K562 (cell line): ENCODE measurements at regions not wholly inside any gene's neighbourhood (a gene's known extent, or its start where the extent isn't known, plus 50 kb on each side); places are given as distances from the start of the nearest gene placed in this dataset.

Experiments
- ATAC-seq: fragments of 200-7000 bp; cut with Tn5 transposase; 3 replicates; pipeline ENCODE4 v1.9.1; 2020; ENCODE audit warnings: moderate library complexity
- BruUV-seq: library from RNA; stranded (reverse); fragments of 400-500 nt; replicated peaks from 2 replicates; lab custom pipeline; 2021; lab: Mats Ljungman, UMichigan
- CTCF ChIA-PET: fragments of 300-600 bp; formaldehyde crosslinking; extraction: SDS; loops from one replicate; lab custom pipeline; 2021; ENCODE audit warnings: low intra/inter-chr PET ratio; lab: Yijun Ruan, JAX
- POLR2A ChIA-PET: fragments of 300-600, 350-650 bp; sonication (Branson Sonifier 250); formaldehyde crosslinking; extraction: SDS; loops from one replicate; lab custom pipeline; 2021; ENCODE audit warnings: antibody characterized with exemption, inconsistent platforms; lab: Yijun Ruan, JAX
- DNase-seq, 4 experiments: peaks; one replicate each; pipeline versions ENCODE4 v3.0.0 to v3.0.0-alpha.2; 2011 to 2018; ENCODE audit warnings: low spot score in 3 of 4, mixed read lengths in 3 of 4; ENCODE audit errors: extremely low read depth in 1 of 4
- FAIRE-seq: peaks from 2 replicates; lab custom pipeline; 2011; peaks lifted over from hg19 to GRCh38; lab: Jason Lieb, UNC
- H2AFZ ChIP-seq: 2 replicates; pipeline ENCODE4 v1.6.0; 2011; ENCODE audit warnings: low read depth, low read length, control low read depth, inconsistent platforms
- H3K27ac ChIP-seq: fragments of 200-600 bp; 3 replicates; pipeline ENCODE4 v1.8.0; 2011; ENCODE audit warnings: low read depth, mild to moderate bottlenecking, control low read depth, inconsistent platforms, low read length, moderate library complexity, mixed read lengths; ENCODE audit errors: extremely low read depth
- H3K27me3 ChIP-seq, 2 experiments: fragments of 300-600 bp in 1 of 2; 2 replicates in 1 of 2; 3 replicates in 1 of 2; pipeline versions ENCODE4 v1.6.0 to v1.8.0; 2011; ENCODE audit warnings: inconsistent platforms in 2 of 2, low read length in 2 of 2, mild to moderate bottlenecking in 1 of 2, mixed read lengths in 1 of 2, moderate library complexity in 1 of 2; ENCODE audit not compliant: control insufficient read depth in 2 of 2, insufficient read depth in 2 of 2
- H3K36me3 ChIP-seq: fragments of 300-600 bp; 3 replicates; pipeline ENCODE4 v1.8.0; 2011; ENCODE audit warnings: mild to moderate bottlenecking, low read length, inconsistent platforms; ENCODE audit not compliant: control insufficient read depth, insufficient read depth
- H3K4me1 ChIP-seq, 2 experiments: fragments of 200-600 bp in 1 of 2; replicated peaks in 1 of 2; 2 replicates in 1 of 2; 3 replicates in 1 of 2; pipeline versions ENCODE4 v1.5.1 to v1.8.0; 2011; ENCODE audit warnings: inconsistent platforms in 2 of 2, low read length in 2 of 2, mild to moderate bottlenecking in 1 of 2, mixed read lengths in 1 of 2, moderate library complexity in 1 of 2; ENCODE audit not compliant: control insufficient read depth in 2 of 2, insufficient read depth in 2 of 2
- H3K4me2 ChIP-seq: 2 replicates; pipeline ENCODE4 v1.6.1; 2011; ENCODE audit warnings: low read length, control low read depth, inconsistent platforms, mixed read lengths; ENCODE audit not compliant: insufficient read depth
- H3K4me3 ChIP-seq: fragments of 200-600 bp; sonication (generic), shearing (Covaris generic); 2 replicates; pipeline ENCODE4 v1.5.1; 2016; ENCODE audit warnings: control low read depth, inconsistent platforms
- H3K79me2 ChIP-seq: fragments of 200-600 bp; 3 replicates; pipeline ENCODE4 v1.8.0; 2011; ENCODE audit warnings: low read length, inconsistent platforms; ENCODE audit not compliant: control insufficient read depth, insufficient read depth
- H3K9ac ChIP-seq, 2 experiments: 2 replicates each; pipeline versions ENCODE4 v1.6.0 to v1.6.1; 2011; ENCODE audit warnings: low read depth in 2 of 2, low read length in 2 of 2, control low read depth in 1 of 2, inconsistent platforms in 1 of 2, mild to moderate bottlenecking in 1 of 2, mixed read lengths in 1 of 2; ENCODE audit not compliant: insufficient read depth in 1 of 2
- H3K9me1 ChIP-seq: one replicate; pipeline ENCODE4 v1.6.0; 2011; ENCODE audit warnings: inconsistent platforms, mild to moderate bottlenecking, low read length, moderate library complexity; ENCODE audit not compliant: control insufficient read depth, insufficient read depth
- H3K9me3 ChIP-seq: replicated peaks from 2 replicates; pipeline ENCODE4 v1.5.1; 2011; ENCODE audit warnings: low read depth, low read length, inconsistent platforms; ENCODE audit not compliant: control insufficient read depth, insufficient read depth
- H4K20me1 ChIP-seq: replicated peaks from 2 replicates; pipeline ENCODE4 v1.6.1; 2011; ENCODE audit warnings: low read length, inconsistent platforms, mixed read lengths; ENCODE audit not compliant: control insufficient read depth, insufficient read depth
- ARNT ChIP-seq, 2 experiments: fragments of 450-650 bp; IDR thresholded peaks; 2 replicates each; pipeline ENCODE4 v1.6.1; 2016; ENCODE audit warnings: mild to moderate bottlenecking in 1 of 2
- ETV1 ChIP-seq: fragments of 450-650 bp; conservative IDR thresholded peaks from 2 replicates; pipeline ENCODE4 v1.6.1; 2016; ENCODE audit warnings: missing genetic modification characterization, control low read depth, low read depth, missing compliant biosample characterization
- HDGF ChIP-seq: fragments of 450-650 bp; IDR thresholded peaks from 2 replicates; pipeline ENCODE4 v1.6.1; 2016
- KLF6 ChIP-seq: fragments of 250-450 bp; sonication (Bioruptor Pico); IDR thresholded peaks from 2 replicates; pipeline ENCODE4 v1.4.0; 2020; ENCODE audit warnings: mild to moderate bottlenecking, moderate library complexity, borderline replicate concordance
- MTA1 ChIP-seq: fragments of 450-650 bp; IDR thresholded peaks from 2 replicates; pipeline ENCODE4 v1.6.1; 2017; ENCODE audit warnings: borderline replicate concordance
- NBN ChIP-seq: fragments of 450-650 bp; IDR thresholded peaks from 2 replicates; pipeline ENCODE4 v1.6.1; 2016; ENCODE audit warnings: low read depth, mild to moderate bottlenecking
- NFIC ChIP-seq: fragments of 450-650 bp; IDR thresholded peaks from 2 replicates; pipeline ENCODE4 v1.6.1; 2017; ENCODE audit warnings: mild to moderate bottlenecking, inconsistent platforms
- SAFB2 ChIP-seq: fragments of 200-400 bp; formaldehyde crosslinking; IDR thresholded peaks from 2 replicates; pipeline ENCODE4 v1.6.1; 2018; ENCODE audit warnings: borderline replicate concordance, low read length, low read depth, moderate library complexity; ENCODE audit not compliant: severe bottlenecking
- ZNF224 ChIP-seq: sonication (generic); formaldehyde crosslinking; IDR thresholded peaks from 2 replicates; pipeline ENCODE4 v1.8.0; 2022; ENCODE audit warnings: mild to moderate bottlenecking, missing genetic modification reagents
- ZNF699 ChIP-seq: fragments of 250-450 bp; sonication (Bioruptor Pico); IDR thresholded peaks from 2 replicates; pipeline ENCODE4 v1.8.0; 2021; ENCODE audit warnings: mild to moderate bottlenecking, moderate library complexity; ENCODE audit not compliant: insufficient replicate concordance
- WGBS: fragments of 100-300 bp; shearing (Covaris generic); methylation state at CpG from one replicate; pipeline ENCODE4 v1.1.6; 2016; ENCODE audit warnings: low coverage, mixed read lengths; ENCODE audit not compliant: insufficient coverage; ENCODE audit errors: missing lambda C conversion rate; 5-methylcytosine and 5-hydroxymethylcytosine counted together
- in situ Hi-C: fragments of 300-500 bp; cut with MboI; formaldehyde crosslinking; loops from 4 replicates; pipeline ENCODE4 v1.15.0; 2018; ENCODE audit warnings: inconsistent platforms, mixed read lengths
- intact Hi-C: fragments of 100-400 bp; cut with micrococcal nuclease; formaldehyde crosslinking; loops from 2 replicates; pipeline ENCODE4 v1.14.2; 2022
- TF ChIP-seq, protein P1 (sequence below): sonication (generic); formaldehyde crosslinking; IDR thresholded peaks from 2 replicates; pipeline ENCODE4 v1.8.0; 2022; ENCODE audit warnings: mild to moderate bottlenecking, missing genetic modification reagents

DNA sequence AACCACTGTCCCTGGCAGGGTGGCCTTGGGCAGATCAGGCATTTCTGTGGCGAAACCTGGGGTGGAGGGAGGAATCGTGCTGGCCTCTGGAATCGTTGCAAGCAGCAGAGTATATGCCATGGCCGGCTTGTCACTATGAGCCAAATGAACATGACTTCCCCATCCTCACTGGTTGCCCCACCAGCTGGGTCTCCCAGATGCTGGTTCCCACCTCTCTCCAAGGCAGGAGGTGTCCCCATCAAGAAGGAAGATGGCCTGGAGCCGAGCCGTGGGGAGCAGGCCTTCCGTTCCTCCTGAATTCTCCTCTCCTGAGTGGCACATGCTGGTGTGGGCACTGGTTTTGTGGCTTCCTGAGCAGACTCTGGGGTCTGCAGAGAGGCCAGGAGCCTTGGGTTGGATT lies 60.2 kb upstream of the ACTRT2 start:
- Histone ChIP-seq H3K9me3 (no peaks in the 10 kb centered on the region), H3K9me1 (no peaks in the 10 kb centered on the region), H3K4me1 (no peaks in the 10 kb centered on the region), H3K27ac (no peak overlapping the region), H4K20me1 (no peaks in the 10 kb centered on the region), H3K4me2 (no peak overlapping the region), H3K27me3 (no peaks in the 10 kb centered on the region), H3K36me3 (no peaks in the 10 kb centered on the region), H2AFZ (no peak overlapping the region), H3K79me2 (no peaks in the 10 kb centered on the region), H3K9ac (no peak overlapping the region), H3K4me3 (no peak overlapping the region)
- DNase-seq: no peak
- TF ChIP-seq NBN (no peak), ZNF699 (CRISPR knock-in tag) (no peak), NFIC (no peak)
- no TSS peak for BruUV-seq
- 0% methylated on average over 7 of the region's 7 CpGs for WGBS
- FAIRE-seq: no peak
- intact Hi-C loops (no loop called here), in situ Hi-C loops (no loop called here)
- ATAC-seq: no peak
- CTCF ChIA-PET: no interaction called here
- POLR2A ChIA-PET: no interaction called here

DNA sequence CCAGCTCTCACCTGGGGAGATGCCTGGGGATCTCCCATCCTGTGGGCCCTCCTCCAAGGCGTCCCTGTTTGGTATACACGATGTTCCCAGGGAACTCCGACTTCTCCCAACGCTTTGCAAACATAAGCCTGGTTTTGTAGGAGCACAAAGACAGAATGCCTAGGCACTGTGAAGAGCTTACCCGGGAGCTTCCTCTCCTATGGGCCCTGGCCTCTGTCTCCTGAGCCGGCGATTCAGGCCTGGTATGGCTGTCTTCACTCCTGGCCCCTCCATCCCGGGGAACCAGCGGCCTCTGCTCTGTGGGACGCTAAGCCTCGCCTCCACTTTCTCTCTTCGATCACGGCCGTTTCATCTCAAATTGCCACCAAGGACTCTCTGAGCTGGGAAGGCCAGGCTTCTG lies 59.6 kb upstream of the ACTRT2 start:
- Histone ChIP-seq H4K20me1 (no peaks in the 10 kb centered on the region), H3K4me3 (no peak overlapping the region), H3K79me2 (no peaks in the 10 kb centered on the region), H3K9me1 (no peaks in the 10 kb centered on the region), H3K9me3 (no peaks in the 10 kb centered on the region), H3K36me3 (no peaks in the 10 kb centered on the region), H3K27me3 (no peaks in the 10 kb centered on the region), H3K9ac (no peak overlapping the region), H2AFZ (no peak overlapping the region), H3K4me1 (no peaks in the 10 kb centered on the region), H3K27ac (no peak overlapping the region), H3K4me2 (no peak overlapping the region)
- DNase-seq (no peak), ATAC-seq (no peak), FAIRE-seq (no peak)
- WGBS: 1% methylated on average over 14 of the region's 14 CpGs
- in situ Hi-C loops: no loop called here
- no TSS peak for BruUV-seq
- intact Hi-C loops: no loop called here
- CTCF ChIA-PET: no interaction called here
- POLR2A ChIA-PET: no interaction called here
- TF ChIP-seq ARNT (IDR thresholded peaks at IDR 0.05) (no peak), KLF6 (CRISPR knock-in tag) (no peak), SAFB2 (no peak), ETV1 (tag) (no peak), MTA1 (no peak), HDGF (no peak), ZNF224 (no peak)
- TF ChIP-seq, protein P1, sequence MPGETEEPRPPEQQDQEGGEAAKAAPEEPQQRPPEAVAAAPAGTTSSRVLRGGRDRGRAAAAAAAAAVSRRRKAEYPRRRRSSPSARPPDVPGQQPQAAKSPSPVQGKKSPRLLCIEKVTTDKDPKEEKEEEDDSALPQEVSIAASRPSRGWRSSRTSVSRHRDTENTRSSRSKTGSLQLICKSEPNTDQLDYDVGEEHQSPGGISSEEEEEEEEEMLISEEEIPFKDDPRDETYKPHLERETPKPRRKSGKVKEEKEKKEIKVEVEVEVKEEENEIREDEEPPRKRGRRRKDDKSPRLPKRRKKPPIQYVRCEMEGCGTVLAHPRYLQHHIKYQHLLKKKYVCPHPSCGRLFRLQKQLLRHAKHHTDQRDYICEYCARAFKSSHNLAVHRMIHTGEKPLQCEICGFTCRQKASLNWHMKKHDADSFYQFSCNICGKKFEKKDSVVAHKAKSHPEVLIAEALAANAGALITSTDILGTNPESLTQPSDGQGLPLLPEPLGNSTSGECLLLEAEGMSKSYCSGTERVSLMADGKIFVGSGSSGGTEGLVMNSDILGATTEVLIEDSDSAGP (CRISPR knock-in tag): no peak
